Lung (tissue), 11 donors: ENCODE measurements at regions not wholly inside any gene's neighbourhood (a gene's known extent, or its start where the extent isn't known, plus 50 kb on each side); places are given as distances from the start of the nearest gene placed in this dataset.
A peak's percentile ranks its signal among the peaks of the same experiment; 100 is the strongest.

ENCODE experiments used
- ATAC-seq: fragments of 200-7000 bp; cut with Tn5 transposase; one replicate; pipeline ENCODE4 v1.9.1; 2020; ENCODE audit warnings: moderate number of reproducible peaks; ENCODE audit not compliant: insufficient read depth, low FRiP score
- DNase-seq, 3 donors: peaks; one replicate each; pipeline ENCODE4 v3.0.0-alpha.2; 2013 to 2017
- H3K27ac ChIP-seq, 2 donors: one replicate each; pipeline ENCODE4 v1.5.1; 2013; ENCODE audit warnings: mild to moderate bottlenecking in 2 of 2, moderate library complexity in 2 of 2, control low read depth in 1 of 2, inconsistent platforms in 1 of 2, low read depth in 1 of 2, low read length in 1 of 2
- H3K27me3 ChIP-seq, 3 donors: one replicate each; pipeline ENCODE4 v1.5.1; 2013; ENCODE audit warnings: low read length in 2 of 3; ENCODE audit not compliant: control insufficient read depth in 3 of 3, insufficient read depth in 3 of 3
- H3K36me3 ChIP-seq, 4 donors: one replicate each; pipeline ENCODE4 v1.5.1; 2013; ENCODE audit warnings: low read length in 4 of 4, mild to moderate bottlenecking in 1 of 4, moderate library complexity in 1 of 4; ENCODE audit not compliant: control insufficient read depth in 4 of 4, insufficient read depth in 4 of 4
- H3K4me1 ChIP-seq, 5 donors: one replicate each; pipeline ENCODE4 v1.5.1; 2013; ENCODE audit warnings: low read length in 5 of 5, mild to moderate bottlenecking in 2 of 5, moderate library complexity in 1 of 5; ENCODE audit not compliant: control insufficient read depth in 5 of 5, insufficient read depth in 5 of 5
- H3K4me3 ChIP-seq: one replicate; pipeline ENCODE4 v1.5.1; 2013; ENCODE audit warnings: mild to moderate bottlenecking, control low read depth, moderate library complexity
- H3K9ac ChIP-seq, 2 donors: one replicate each; pipeline ENCODE4 v1.5.1; 2013; ENCODE audit warnings: low read length in 2 of 2, control low read depth in 1 of 2; ENCODE audit not compliant: insufficient read depth in 1 of 2
- H3K9me3 ChIP-seq, 4 donors: one replicate each; pipeline ENCODE4 v1.5.1; 2013; ENCODE audit warnings: low read length in 3 of 4, mild to moderate bottlenecking in 1 of 4, moderate library complexity in 1 of 4; ENCODE audit not compliant: control insufficient read depth in 4 of 4, insufficient read depth in 3 of 4
- WGBS, 2 donors: extraction: QIAGEN DNeasy Blood & Tissue Kit; methylation state at CpG; one replicate each; pipeline ENCODE4 v1.1.7; 2013; 5-methylcytosine and 5-hydroxymethylcytosine counted together
- TF ChIP-seq, protein P1 (sequence below): IDR thresholded peaks from 2 replicates; pipeline ENCODE4 v1.5.1; 2012; ENCODE audit warnings: mild to moderate bottlenecking; ENCODE audit errors: control extremely low read depth, extremely low read depth
- donor health status: control.
- donor health status: control.
- donor health status: Bipolar disorder and iron deficiency.
- donor health status: healthy.
- donor health status: DM: yes; HTN: yes; CAD: no.

- H3K9ac ChIP-seq: no peak overlapping the region
- H3K27ac ChIP-seq: no peak overlapping the region
- no peaks in the 10 kb centered on the region for H3K36me3 ChIP-seq
- ATAC-seq: no peak
- H3K9me3 ChIP-seq: peaks cover 0 to 4% (median 0%) of the 10 kb centered on the region in 4 donors
- no peaks in the 10 kb centered on the region for H3K4me1 ChIP-seq
- 9 to 25% methylated on average over 1 of the region's 1 CpG for WGBS, 2 donors
- TF ChIP-seq, protein P1, sequence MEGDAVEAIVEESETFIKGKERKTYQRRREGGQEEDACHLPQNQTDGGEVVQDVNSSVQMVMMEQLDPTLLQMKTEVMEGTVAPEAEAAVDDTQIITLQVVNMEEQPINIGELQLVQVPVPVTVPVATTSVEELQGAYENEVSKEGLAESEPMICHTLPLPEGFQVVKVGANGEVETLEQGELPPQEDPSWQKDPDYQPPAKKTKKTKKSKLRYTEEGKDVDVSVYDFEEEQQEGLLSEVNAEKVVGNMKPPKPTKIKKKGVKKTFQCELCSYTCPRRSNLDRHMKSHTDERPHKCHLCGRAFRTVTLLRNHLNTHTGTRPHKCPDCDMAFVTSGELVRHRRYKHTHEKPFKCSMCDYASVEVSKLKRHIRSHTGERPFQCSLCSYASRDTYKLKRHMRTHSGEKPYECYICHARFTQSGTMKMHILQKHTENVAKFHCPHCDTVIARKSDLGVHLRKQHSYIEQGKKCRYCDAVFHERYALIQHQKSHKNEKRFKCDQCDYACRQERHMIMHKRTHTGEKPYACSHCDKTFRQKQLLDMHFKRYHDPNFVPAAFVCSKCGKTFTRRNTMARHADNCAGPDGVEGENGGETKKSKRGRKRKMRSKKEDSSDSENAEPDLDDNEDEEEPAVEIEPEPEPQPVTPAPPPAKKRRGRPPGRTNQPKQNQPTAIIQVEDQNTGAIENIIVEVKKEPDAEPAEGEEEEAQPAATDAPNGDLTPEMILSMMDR: no peak
- H3K27me3 ChIP-seq: no peaks in the 10 kb centered on the region
- peak in 2 of 3 donors; percentile 32 to 57 for DNase-seq
- no peak overlapping the region for H3K4me3 ChIP-seq
Measured at GRCh38 chr4:11720292-11720691, 291.6 kb upstream of the HS3ST1 start.

DNA sequence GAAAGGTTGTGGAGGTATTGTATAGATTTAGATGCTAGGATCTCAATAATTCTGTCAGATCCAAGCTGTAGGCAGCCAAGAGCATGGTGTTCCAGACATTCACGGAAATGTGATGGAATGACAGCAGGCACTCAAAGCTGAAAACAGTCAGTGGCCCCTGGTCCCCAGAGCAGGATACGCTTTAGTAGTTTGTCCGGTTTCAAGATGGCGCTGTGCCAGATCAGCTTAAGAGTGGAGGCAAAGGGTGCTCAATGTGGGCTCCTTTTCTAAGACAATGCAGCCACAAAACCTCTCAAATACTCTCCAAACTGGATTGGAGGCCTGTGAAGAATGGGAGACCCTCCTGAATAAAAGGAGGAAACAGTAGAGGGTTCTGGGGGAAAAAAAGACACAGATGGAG lies 291.2 kb upstream of the HS3ST1 start:
- Histone ChIP-seq H3K9ac (no peak overlapping the region), H3K9me3 (peaks cover 0 to 4% (median 0%) of the 10 kb centered on the region in 4 donors), H3K4me1 (no peaks in the 10 kb centered on the region), H3K36me3 (no peaks in the 10 kb centered on the region), H3K27me3 (no peaks in the 10 kb centered on the region), H3K27ac (no peak overlapping the region), H3K4me3 (no peak overlapping the region)
- ATAC-seq (no peak), DNase-seq (peak in 1 of 3 donors; percentile 37)
- TF ChIP-seq, protein P1: no peak
- 72 to 93% methylated on average over 4 of the region's 4 CpGs for WGBS, 2 donors

GRCh38 chr4:11715753-11716521 lies 287.2 kb upstream of the HS3ST1 start:
- Histone ChIP-seq H3K27ac (no peak overlapping the region), H3K27me3 (no peaks in the 10 kb centered on the region), H3K9ac (no peak overlapping the region), H3K9me3 (peaks cover 0 to 4% (median 0%) of the 10 kb centered on the region in 4 donors), H3K4me3 (no peak overlapping the region), H3K36me3 (no peaks in the 10 kb centered on the region), H3K4me1 (no peaks in the 10 kb centered on the region)
- TF ChIP-seq, protein P1: no peak
- 93 to 94% methylated on average over 3 of the region's 3 CpGs for WGBS, 2 donors
- no peak for ATAC-seq
- DNase-seq: no peak
